ENCODE measurements at regions not wholly inside any gene's neighbourhood (a gene's known extent, or its start where the extent isn't known, plus 50 kb on each side); places are given as distances from the start of the nearest gene placed in this dataset.

- Histone ChIP-seq H4K20me1 (peaks cover 9 to 96% (median 36%) of the 10 kb centered on the region in 11 experiments; a peak in 17 of 22 replicates), H3K4me3 (no peak overlapping the region), H3K4me1 (peaks cover 57 to 80% (median 72%) of the 10 kb centered on the region in 10 experiments), H3K27me3 (no peaks in the 10 kb centered on the region), H3K9ac (no peak overlapping the region), H3K27ac (no peak overlapping the region), H3K4me2 (no peak overlapping the region), H3K9me3 (replicated peaks in 1 of 11) (no peaks in the 10 kb centered on the region), H3K36me3 (peaks cover 0 to 70% (median 22%) of the 10 kb centered on the region in 11 experiments; a peak in 19 of 22 replicates)
- no peak for TF ChIP-seq Cebpa-rat (IDR thresholded peaks at IDR 0.05)
Measured at GRCh38 chr1:201751872-201752271, 77.1 kb upstream of the IPO9 start.

GRCh38 chr1:201752333-201752732 lies 76.6 kb upstream of the IPO9 start:
- no peak overlapping the region for H3K4me2 ChIP-seq
- no peaks in the 10 kb centered on the region for H3K27me3 ChIP-seq

GRCh38 chr1:201753492-201753891 lies 75.5 kb upstream of the IPO9 start:
- Histone ChIP-seq H3K36me3 (peaks cover 0 to 59% (median 14%) of the 10 kb centered on the region in 11 experiments; a peak in 15 of 22 replicates), H3K27ac (no peak overlapping the region), H3K4me3 (no peak overlapping the region), H3K9me3 (replicated peaks in 1 of 11) (no peaks in the 10 kb centered on the region), H3K27me3 (no peaks in the 10 kb centered on the region), H3K9ac (no peak overlapping the region), H4K20me1 (peaks cover 8 to 96% (median 45%) of the 10 kb centered on the region in 11 experiments; a peak in 17 of 22 replicates), H3K4me1 (peaks cover 65 to 82% (median 77%) of the 10 kb centered on the region in 10 experiments), H3K4me2 (0 out of 22 replicates have a peak overlapping the region, but pooled peaks of 3 of the 11 experiments have one; percentile 3 to 39 (median 7))
- no peak for TF ChIP-seq Cebpa-rat (IDR thresholded peaks at IDR 0.05)

More at GRCh38 chr1:201752333-201752732, 76.6 kb upstream of the IPO9 start:
- no peak for TF ChIP-seq Cebpa-rat (IDR thresholded peaks at IDR 0.05)
- H3K9me3 ChIP-seq (replicated peaks in 1 of 11): no peaks in the 10 kb centered on the region
- no peak overlapping the region for H3K4me3 ChIP-seq
- H4K20me1 ChIP-seq: peaks cover 9 to 96% (median 36%) of the 10 kb centered on the region in 11 experiments; a peak in 17 of 22 replicates
- no peak overlapping the region for H3K9ac ChIP-seq
- H3K36me3 ChIP-seq: peaks cover 0 to 65% (median 17%) of the 10 kb centered on the region in 11 experiments; a peak in 17 of 22 replicates
- H3K27ac ChIP-seq: no peak overlapping the region
- H3K4me1 ChIP-seq: peaks cover 61 to 82% (median 76%) of the 10 kb centered on the region in 10 experiments

- H3K27me3 ChIP-seq: no peaks in the 10 kb centered on the region
- H4K20me1 ChIP-seq: peaks cover 5 to 96% (median 43%) of the 10 kb centered on the region in 11 experiments; a peak in 17 of 22 replicates
- TF ChIP-seq Cebpa-rat (IDR thresholded peaks at IDR 0.05): no peak
- H3K9ac ChIP-seq: no peak overlapping the region
- H3K4me2 ChIP-seq: peak overlapping the region in 7 of 11 experiments; percentile 3 to 74 (median 25); a peak in 9 of 22 replicates
- peaks cover 62 to 82% (median 77%) of the 10 kb centered on the region in 10 experiments for H3K4me1 ChIP-seq
- H3K4me3 ChIP-seq: no peak overlapping the region
- peaks cover 0 to 56% (median 14%) of the 10 kb centered on the region in 11 experiments; a peak in 14 of 22 replicates for H3K36me3 ChIP-seq
- H3K9me3 ChIP-seq (replicated peaks in 1 of 11): no peaks in the 10 kb centered on the region
- no peak overlapping the region for H3K27ac ChIP-seq
Measured at GRCh38 chr1:201754353-201754752, 74.6 kb upstream of the IPO9 start.

- H3K9ac ChIP-seq: no peak overlapping the region
- H3K9me3 ChIP-seq (replicated peaks in 1 of 11): no peaks in the 10 kb centered on the region
- no peak overlapping the region for H3K4me3 ChIP-seq
- peak overlapping the region; percentile 52 to 81 (median 66) for H3K4me2 ChIP-seq
- H4K20me1 ChIP-seq: peaks cover 5 to 96% (median 37%) of the 10 kb centered on the region in 11 experiments; a peak in 15 of 22 replicates
- no peaks in the 10 kb centered on the region for H3K27me3 ChIP-seq
- peaks cover 0 to 48% (median 14%) of the 10 kb centered on the region in 11 experiments; a peak in 14 of 22 replicates for H3K36me3 ChIP-seq
- peaks cover 54 to 85% (median 75%) of the 10 kb centered on the region in 10 experiments for H3K4me1 ChIP-seq
- peak overlapping the region in 1 of 11 experiments; percentile 2; a peak in 2 of 22 replicates for H3K27ac ChIP-seq
- no peak for TF ChIP-seq Cebpa-rat (IDR thresholded peaks at IDR 0.05)
Measured at GRCh38 chr1:201755200-201755599, 73.8 kb upstream of the IPO9 start.

- Histone ChIP-seq H3K9me3 (replicated peaks in 1 of 11) (no peaks in the 10 kb centered on the region), H3K9ac (peak overlapping the region in 2 of 11 experiments; percentile 2 to 3; a peak in 3 of 22 replicates), H4K20me1 (peaks cover 0 to 96% (median 35%) of the 10 kb centered on the region in 11 experiments; a peak in 15 of 22 replicates), H3K36me3 (peaks cover 0 to 41% (median 15%) of the 10 kb centered on the region in 11 experiments; a peak in 14 of 22 replicates), H3K4me2 (peak overlapping the region; percentile 12 to 81 (median 66); a peak in 20 of 22 replicates), H3K27ac (peak overlapping the region in 4 of 11 experiments; percentile 42 to 68 (median 53); a peak in 7 of 22 replicates), H3K27me3 (no peaks in the 10 kb centered on the region), H3K4me1 (peaks cover 43 to 85% (median 70%) of the 10 kb centered on the region in 10 experiments), H3K4me3 (no peak overlapping the region)
- TF ChIP-seq Cebpa-rat (IDR thresholded peaks at IDR 0.05): no peak
Measured at GRCh38 chr1:201756406-201756805, 72.6 kb upstream of the IPO9 start.

- H3K4me1 ChIP-seq: peaks cover 53 to 82% (median 71%) of the 10 kb centered on the region in 10 experiments
Measured at GRCh38 chr1:201758499-201759050, 70.4 kb upstream of the IPO9 start.

GRCh38 chr1:201759194-201759815 lies 69.7 kb upstream of the IPO9 start:
- Histone ChIP-seq H4K20me1 (peaks cover 6 to 94% (median 25%) of the 10 kb centered on the region in 11 experiments; a peak in 16 of 22 replicates), H3K4me2 (peak overlapping the region in 7 of 11 experiments; percentile 1 to 81 (median 60); a peak in 12 of 22 replicates), H3K4me3 (no peak overlapping the region), H3K27ac (no peak overlapping the region; a peak in 1 of 22 replicates), H3K36me3 (peaks cover 0 to 44% (median 13%) of the 10 kb centered on the region in 11 experiments; a peak in 13 of 22 replicates), H3K27me3 (no peaks in the 10 kb centered on the region), H3K9me3 (replicated peaks in 1 of 11) (no peaks in the 10 kb centered on the region), H3K4me1 (peaks cover 60 to 81% (median 66%) of the 10 kb centered on the region in 10 experiments), H3K9ac (no peak overlapping the region)
- TF ChIP-seq Cebpa-rat (IDR thresholded peaks at IDR 0.05): no peak

More at GRCh38 chr1:201758499-201759050, 70.4 kb upstream of the IPO9 start:
- Histone ChIP-seq H3K4me3 (no peak overlapping the region), H3K4me2 (peak overlapping the region in 10 of 11 experiments; percentile 53 to 81 (median 65); a peak in 19 of 22 replicates), H3K9me3 (replicated peaks in 1 of 11) (no peaks in the 10 kb centered on the region), H3K27ac (no peak overlapping the region; a peak in 1 of 22 replicates), H3K36me3 (peaks cover 0 to 44% (median 10%) of the 10 kb centered on the region in 11 experiments; a peak in 13 of 22 replicates), H3K9ac (no peak overlapping the region), H4K20me1 (peaks cover 6 to 94% (median 22%) of the 10 kb centered on the region in 11 experiments; a peak in 16 of 22 replicates), H3K27me3 (no peaks in the 10 kb centered on the region)
- TF ChIP-seq Cebpa-rat (IDR thresholded peaks at IDR 0.05): no peak

Measured in BLaER1 treated with 17β-estradiol and CSF1 and Interleukin-3, amounts not matched to agents 10 nM and 100 nM (cell line).